IMR-90 (cell line): ENCODE measurements at regions not wholly inside any gene's neighbourhood (a gene's known extent, or its start where the extent isn't known, plus 50 kb on each side); places are given as distances from the start of the nearest gene placed in this dataset.

Experiments used
- ATAC-seq: fragments of 200-7000 bp; cut with Tn5 transposase; 2 replicates; pipeline ENCODE4 v1.9.1; 2020; ENCODE audit warnings: low read depth, mild to moderate bottlenecking, moderate library complexity
- BruUV-seq: library from RNA; stranded (reverse); fragments of 400-500 nt; replicated peaks from 2 replicates; lab custom pipeline; 2021; lab: Mats Ljungman, UMichigan
- CTCF ChIA-PET: fragments of 300-600 bp; formaldehyde crosslinking; extraction: SDS; loops from one replicate; lab custom pipeline; 2021; ENCODE audit warnings: antibody characterized with exemption; lab: Yijun Ruan, JAX
- POLR2A ChIA-PET: fragments of 300-600 bp; sonication (Branson Sonifier 250); formaldehyde crosslinking; loops from one replicate; lab custom pipeline; 2022; ENCODE audit warnings: antibody characterized with exemption; ENCODE audit not compliant: unreplicated experiment; lab: Charles Lee
- DNase-seq: peaks from one replicate; pipeline ENCODE4 v3.0.0; 2013
- H2AFZ ChIP-seq: replicated peaks from 2 replicates; pipeline ENCODE3; 2013; ENCODE audit warnings: low read length, mild to moderate bottlenecking; ENCODE audit not compliant: poor library complexity
- H2AK5ac ChIP-seq: 2 replicates; pipeline ENCODE4 v1.6.1; 2013; ENCODE audit warnings: low read depth, low read length, inconsistent platforms
- H2AK9ac ChIP-seq: replicated peaks from 2 replicates; pipeline ENCODE3; 2013; ENCODE audit warnings: mild to moderate bottlenecking, low read depth, low read length, moderate library complexity; ENCODE audit not compliant: poor library complexity
- H2BK120ac ChIP-seq: 2 replicates; pipeline ENCODE4 v1.6.1; 2013; ENCODE audit warnings: low read depth, low read length, inconsistent platforms
- H2BK15ac ChIP-seq: 3 replicates; pipeline ENCODE4 v1.6.1; 2013; ENCODE audit warnings: low read depth, low read length, inconsistent platforms
- H2BK20ac ChIP-seq: 2 replicates; pipeline ENCODE4 v1.6.1; 2013; ENCODE audit warnings: low read depth, mild to moderate bottlenecking, inconsistent platforms, low read length, moderate library complexity
- H2BK5ac ChIP-seq: 2 replicates; pipeline ENCODE4 v1.6.1; 2013; ENCODE audit warnings: mild to moderate bottlenecking, low read depth, low read length, inconsistent platforms; ENCODE audit not compliant: poor library complexity, severe bottlenecking
- H3K14ac ChIP-seq: replicated peaks from 2 replicates; pipeline ENCODE4 v1.6.1; 2013; ENCODE audit warnings: low read depth, low read length, inconsistent platforms
- H3K18ac ChIP-seq: 2 replicates; pipeline ENCODE4 v1.6.1; 2013; ENCODE audit warnings: low read depth, low read length, control low read depth
- H3K23ac ChIP-seq: 2 replicates; pipeline ENCODE4 v1.6.1; 2013; ENCODE audit warnings: low read depth, low read length, inconsistent platforms
- H3K27ac ChIP-seq: 2 replicates; pipeline ENCODE4 v1.5.1; 2013; ENCODE audit warnings: mild to moderate bottlenecking, control low read depth, low read length; ENCODE audit not compliant: insufficient read depth
- H3K27me3 ChIP-seq: 2 replicates; pipeline ENCODE4 v1.6.1; 2013; ENCODE audit warnings: low read length; ENCODE audit not compliant: control insufficient read depth, insufficient read depth
- H3K36me3 ChIP-seq: 2 replicates; pipeline ENCODE4 v1.6.1; 2013; ENCODE audit warnings: low read length, mixed read lengths; ENCODE audit not compliant: control insufficient read depth, insufficient read depth
- H3K4ac ChIP-seq: 2 replicates; pipeline ENCODE4 v1.6.1; 2013; ENCODE audit warnings: low read depth, low read length, inconsistent platforms
- H3K4me1 ChIP-seq: 2 replicates; pipeline ENCODE4 v1.6.1; 2013; ENCODE audit warnings: low read length, mixed read lengths; ENCODE audit not compliant: control insufficient read depth, insufficient read depth
- H3K4me2 ChIP-seq: 2 replicates; pipeline ENCODE4 v1.6.1; 2013; ENCODE audit warnings: low read depth, mild to moderate bottlenecking, control low read depth, low read length, moderate library complexity
- H3K4me3 ChIP-seq: 2 replicates; pipeline ENCODE4 v1.5.1; 2013; ENCODE audit warnings: low read depth, mild to moderate bottlenecking, control low read depth, low read length, moderate library complexity; ENCODE audit not compliant: insufficient read depth
- H3K56ac ChIP-seq: 2 replicates; pipeline ENCODE4 v1.6.1; 2013; ENCODE audit warnings: low read length, inconsistent platforms; ENCODE audit not compliant: insufficient read depth; ENCODE audit errors: extremely low read depth
- H3K79me1 ChIP-seq, 2 experiments: 2 replicates each; pipeline ENCODE4 v1.6.1; 2013; ENCODE audit warnings: low read length in 2 of 2, inconsistent platforms in 1 of 2, low read depth in 1 of 2
- H3K9ac ChIP-seq: 2 replicates; pipeline ENCODE4 v1.6.1; 2013; ENCODE audit warnings: low read depth, low read length, control low read depth
- H3K9me1 ChIP-seq: 2 replicates; pipeline ENCODE4 v1.6.1; 2013; ENCODE audit warnings: low read length, inconsistent platforms; ENCODE audit not compliant: insufficient read depth
- H3K9me3 ChIP-seq: 2 replicates; pipeline ENCODE4 v1.6.1; 2013; ENCODE audit warnings: low read length; ENCODE audit not compliant: control insufficient read depth, insufficient read depth
- H4K20me1 ChIP-seq: 2 replicates; pipeline ENCODE4 v1.6.1; 2013; ENCODE audit warnings: low read length, inconsistent platforms; ENCODE audit not compliant: insufficient read depth
- H4K5ac ChIP-seq: 2 replicates; pipeline ENCODE4 v1.6.1; 2013; ENCODE audit warnings: mild to moderate bottlenecking, low read depth, low read length, control low read depth
- H4K8ac ChIP-seq, 2 experiments: 2 replicates each; pipeline ENCODE4 v1.6.1; 2013; ENCODE audit warnings: low read depth in 2 of 2, low read length in 2 of 2, control low read depth in 1 of 2, inconsistent platforms in 1 of 2
- H4K91ac ChIP-seq: 2 replicates; pipeline ENCODE4 v1.6.1; 2013; ENCODE audit warnings: low read depth, low read length, inconsistent platforms; ENCODE audit not compliant: insufficient read depth
- BHLHE40 ChIP-seq: fragments of 150-350 bp; IDR thresholded peaks from 2 replicates; pipeline ENCODE4 v1.6.1; 2016; ENCODE audit warnings: mild to moderate bottlenecking, low read depth, low read length
- CHD1 ChIP-seq: IDR thresholded peaks from 2 replicates; pipeline ENCODE4 v1.6.1; 2012; ENCODE audit warnings: low read depth, low read length, improper control_type of control experiment
- CTCF ChIP-seq: conservative IDR thresholded peaks from 2 replicates; pipeline ENCODE4 v1.5.1; 2012; ENCODE audit warnings: mild to moderate bottlenecking, low read depth, low read length, improper control_type of control experiment
- ELK1 ChIP-seq: fragments of 150-350 bp; IDR thresholded peaks from 2 replicates; pipeline ENCODE4 v1.6.1; 2016; ENCODE audit warnings: low read depth, mild to moderate bottlenecking, low read length, moderate library complexity, borderline replicate concordance
- FOS ChIP-seq: fragments of 150-350 bp; IDR thresholded peaks from 2 replicates; pipeline ENCODE4 v1.6.1; 2016; ENCODE audit warnings: low read depth, low read length
- MXI1 ChIP-seq: IDR thresholded peaks from 2 replicates; pipeline ENCODE4 v1.6.1; 2012; ENCODE audit warnings: low read depth, mild to moderate bottlenecking, low read length, moderate library complexity, borderline replicate concordance
- RFX5 ChIP-seq: IDR thresholded peaks from 2 replicates; pipeline ENCODE4 v1.8.0; 2012; ENCODE audit warnings: low read depth, mild to moderate bottlenecking, low read length, moderate library complexity
- SMC3 ChIP-seq: fragments of 150-350 bp; IDR thresholded peaks from 2 replicates; pipeline ENCODE4 v1.6.1; 2016; ENCODE audit warnings: low read depth, mild to moderate bottlenecking, antibody characterized with exemption, low read length, moderate library complexity
- WGBS, 2 experiments: methylation state at CpG; one replicate each; pipeline versions ENCODE4 v1.1.5 to v1.1.7; 2013; ENCODE audit warnings: missing lambda C conversion rate in 2 of 2; ENCODE audit not compliant: insufficient read length in 1 of 2; ENCODE audit errors: extremely low coverage in 2 of 2; 5-methylcytosine and 5-hydroxymethylcytosine counted together
- dilution Hi-C: fragments of 300-500 bp; cut with HindIII; formaldehyde crosslinking; loops from one replicate; pipeline ENCODE4 v1.14.3; 2018; ENCODE audit warnings: low sequenced_read_pairs; ENCODE audit not compliant: unreplicated experiment
- in situ Hi-C: fragments of 300-500 bp; cut with MboI; formaldehyde crosslinking; loops from 3 replicates; pipeline ENCODE4 v1.14.3; 2019; ENCODE audit warnings: low sequenced_read_pairs, inconsistent platforms, mixed read lengths
- intact Hi-C: fragments of 100-400 bp; cut with micrococcal nuclease; formaldehyde crosslinking; loops from 2 replicates; pipeline ENCODE4 v1.10.0; 2022

GRCh38 chr1:55931081-55931940, 648.1 kb downstream of the PLPP3 start (continued):
- no peak for TF ChIP-seq CTCF

GRCh38 chr1:55929652-55930051, 649.7 kb downstream of the PLPP3 start:
- H3K4ac ChIP-seq, result no peak overlapping the region
- H2AK9ac ChIP-seq, result no peak overlapping the region
- H3K27me3 ChIP-seq, result no peaks in the 10 kb centered on the region
- H3K4me2 ChIP-seq, result no peak overlapping the region
- intact Hi-C loops, result no loop called here
- no peak overlapping the region; the same call in 1 of the 2 replicates for H3K18ac ChIP-seq
- ChIA-PET CTCF (no interaction called here), POLR2A (no interaction called here)
- WGBS, 2 experiments, result 60% methylated on average over 1 of the region's 1 CpG; no CpG with 5 or more reads in 1 of the 2 experiments
- no peak overlapping the region for H2BK120ac ChIP-seq
- no peak overlapping the region for H2BK15ac ChIP-seq
- H4K8ac ChIP-seq, result no peak overlapping the region
- H4K20me1 ChIP-seq, result no peaks in the 10 kb centered on the region
- H3K4me3 ChIP-seq, result no peak overlapping the region
- peaks cover 4% of the 10 kb centered on the region; the same call in 1 of the 2 replicates for H3K9me1 ChIP-seq
- no peak overlapping the region for H3K23ac ChIP-seq
- no peak overlapping the region for H4K5ac ChIP-seq
- no peak overlapping the region for H2AFZ ChIP-seq
- no peak overlapping the region; the same call in 1 of the 2 replicates for H3K14ac ChIP-seq
- H3K36me3 ChIP-seq, result no peaks in the 10 kb centered on the region
- H2BK20ac ChIP-seq, result no peak overlapping the region
- peaks cover 9% of the 10 kb centered on the region for H3K4me1 ChIP-seq
- no TSS peak for BruUV-seq
- TF ChIP-seq BHLHE40, result no peak
- no peak for TF ChIP-seq CTCF
- no peak for TF ChIP-seq CHD1
- TF ChIP-seq MXI1, result no peak
- TF ChIP-seq FOS, result no peak
- no peak for TF ChIP-seq SMC3
- no peak for TF ChIP-seq RFX5
- no peak for TF ChIP-seq ELK1
- H3K9ac ChIP-seq, result no peak overlapping the region
- no peak overlapping the region for H3K56ac ChIP-seq
- no peak overlapping the region for H4K91ac ChIP-seq
- H3K27ac ChIP-seq, result no peak overlapping the region
- ATAC-seq (no peak), DNase-seq (no peak)
- H3K79me1 ChIP-seq, result no peaks in the 10 kb centered on the region
- dilution Hi-C loops, result no loop called here
- in situ Hi-C loops, result no loop called here
- H3K9me3 ChIP-seq, result no peaks in the 10 kb centered on the region
- H2AK5ac ChIP-seq, result no peak overlapping the region
- no peak overlapping the region for H2BK5ac ChIP-seq
